PC-3 (cell line): ENCODE measurements at regions not wholly inside any gene's neighbourhood (a gene's known extent, or its start where the extent isn't known, plus 50 kb on each side); places are given as distances from the start of the nearest gene placed in this dataset.
"Not testable (repeated sequence)": the region's sequence is repeated elsewhere in the genome, so short reads cannot be mapped to it uniquely, and the experiment has no call there.

ENCODE experiments used
- CTCF ChIP-seq: fragments of 300-600 bp; sonication (generic); conservative IDR thresholded peaks from 2 replicates; pipeline ENCODE4 v1.5.1; 2017; ENCODE audit warnings: antibody characterized with exemption, low read depth, mild to moderate bottlenecking, low read length
- EZH2phosphoT487 ChIP-seq: fragments of 300-600 bp; sonication (generic); IDR thresholded peaks from 2 replicates; pipeline ENCODE4 v1.6.1; 2018; ENCODE audit warnings: mild to moderate bottlenecking, antibody characterized with exemption, low read length, borderline replicate concordance

GRCh38 chr20:30503204-30503603, 754.3 kb upstream of the DEFB115 start:
- not testable (repeated sequence) for TF ChIP-seq EZH2phosphoT487, CTCF
